H9 (cell line): ENCODE measurements at regions not wholly inside any gene's neighbourhood (a gene's known extent, or its start where the extent isn't known, plus 50 kb on each side); places are given as distances from the start of the nearest gene placed in this dataset.
A peak's percentile ranks its signal among the peaks of the same experiment; 100 is the strongest.

Experiments used
- DNase-seq: peaks from one replicate; pipeline ENCODE4 v3.0.0-alpha.2; 2017
- H2AFZ ChIP-seq: one replicate; pipeline ENCODE4 v1.6.1; 2013; ENCODE audit warnings: mild to moderate bottlenecking, low read length, control low read depth, moderate library complexity
- H2AK5ac ChIP-seq: 2 replicates; pipeline ENCODE4 v1.6.1; 2013; ENCODE audit warnings: low read length, control low read depth, mixed read lengths; ENCODE audit not compliant: insufficient read length
- H2BK120ac ChIP-seq: one replicate; pipeline ENCODE4 v1.6.1; 2013; ENCODE audit warnings: low read depth, mild to moderate bottlenecking, low read length, control low read depth, inconsistent platforms; ENCODE audit not compliant: poor library complexity, severe bottlenecking
- H2BK12ac ChIP-seq: 2 replicates; pipeline ENCODE4 v1.6.1; 2013; ENCODE audit warnings: low read length, control low read depth, mixed read lengths, low read depth; ENCODE audit not compliant: insufficient read length
- H2BK15ac ChIP-seq: 2 replicates; pipeline ENCODE4 v1.6.1; 2013; ENCODE audit warnings: low read depth, low read length, control low read depth
- H2BK20ac ChIP-seq: one replicate; pipeline ENCODE4 v1.6.1; 2013; ENCODE audit warnings: low read depth, mild to moderate bottlenecking, low read length, control low read depth, inconsistent platforms; ENCODE audit not compliant: poor library complexity, severe bottlenecking
- H2BK5ac ChIP-seq: 2 replicates; pipeline ENCODE4 v1.6.1; 2013; ENCODE audit warnings: low read length, control low read depth, mixed read lengths; ENCODE audit not compliant: insufficient read length
- H3K14ac ChIP-seq: 2 replicates; pipeline ENCODE4 v1.6.1; 2013; ENCODE audit warnings: low read length, control low read depth; ENCODE audit not compliant: insufficient read depth
- H3K18ac ChIP-seq: 2 replicates; pipeline ENCODE4 v1.6.1; 2013; ENCODE audit warnings: low read depth, mild to moderate bottlenecking, mixed read lengths, low read length, control low read depth; ENCODE audit not compliant: insufficient read length
- H3K23ac ChIP-seq: 2 replicates; pipeline ENCODE4 v1.6.1; 2013; ENCODE audit warnings: low read length, control low read depth, mixed read lengths, low read depth; ENCODE audit not compliant: insufficient read length
- H3K23me2 ChIP-seq: 2 replicates; pipeline ENCODE4 v1.6.1; 2013; ENCODE audit warnings: low read depth, mild to moderate bottlenecking, mixed read lengths, low read length, control low read depth; ENCODE audit not compliant: insufficient read length, poor library complexity, severe bottlenecking
- H3K27ac ChIP-seq: 2 replicates; pipeline ENCODE4 v1.5.1; 2013; ENCODE audit warnings: low read length, control low read depth, mixed read lengths, low read depth; ENCODE audit not compliant: insufficient read length
- H3K27me3 ChIP-seq: 2 replicates; pipeline ENCODE4 v1.6.1; 2013; ENCODE audit warnings: low read length, control low read depth, inconsistent platforms; ENCODE audit not compliant: insufficient read depth
- H3K4ac ChIP-seq: 2 replicates; pipeline ENCODE4 v1.6.1; 2013; ENCODE audit warnings: low read depth, mild to moderate bottlenecking, control low read depth, inconsistent platforms, low read length, moderate library complexity
- H3K4me1 ChIP-seq: 2 replicates; pipeline ENCODE4 v1.6.1; 2013; ENCODE audit warnings: low read length, control low read depth, inconsistent platforms; ENCODE audit not compliant: insufficient read depth
- H3K4me2 ChIP-seq: 2 replicates; pipeline ENCODE4 v1.6.1; 2013; ENCODE audit warnings: low read length, control low read depth, mixed read lengths; ENCODE audit not compliant: insufficient read length, insufficient read depth
- H3K56ac ChIP-seq: 2 replicates; pipeline ENCODE4 v1.6.1; 2013; ENCODE audit warnings: low read depth, mild to moderate bottlenecking, mixed read lengths, low read length, control low read depth; ENCODE audit not compliant: insufficient read length
- H3K79me1 ChIP-seq: 2 replicates; pipeline ENCODE4 v1.6.1; 2013; ENCODE audit warnings: low read depth, mild to moderate bottlenecking, moderate library complexity, low read length, control low read depth, inconsistent platforms; ENCODE audit not compliant: insufficient read depth, poor library complexity, severe bottlenecking
- H3K79me2 ChIP-seq: 2 replicates; pipeline ENCODE4 v1.6.1; 2013; ENCODE audit warnings: low read length, control low read depth, inconsistent platforms; ENCODE audit not compliant: insufficient read depth
- H3K9ac ChIP-seq: 2 replicates; pipeline ENCODE4 v1.6.1; 2013; ENCODE audit warnings: low read length, control low read depth, mixed read lengths; ENCODE audit not compliant: insufficient read length; ENCODE audit errors: extremely low read depth
- H3K9me3 ChIP-seq: one replicate; pipeline ENCODE4 v1.6.1; 2013; ENCODE audit warnings: low read depth, low read length, inconsistent platforms; ENCODE audit not compliant: control insufficient read depth
- H3T11ph ChIP-seq: one replicate; pipeline ENCODE4 v1.6.1; 2013; ENCODE audit warnings: mild to moderate bottlenecking, low read length, control low read depth, inconsistent platforms
- H4K20me1 ChIP-seq: one replicate; pipeline ENCODE4 v1.6.1; 2013; ENCODE audit not compliant: control insufficient read depth, insufficient read length, insufficient read depth
- H4K5ac ChIP-seq: 2 replicates; pipeline ENCODE4 v1.6.1; 2013; ENCODE audit warnings: low read depth, mild to moderate bottlenecking, mixed read lengths, low read length, control low read depth; ENCODE audit not compliant: insufficient read length
- H4K8ac ChIP-seq: replicated peaks from 2 replicates; pipeline ENCODE4 v1.6.1; 2013; ENCODE audit warnings: low read length, control low read depth, mixed read lengths, low read depth; ENCODE audit not compliant: insufficient read length
- H4K91ac ChIP-seq: 2 replicates; pipeline ENCODE4 v1.6.1; 2013; ENCODE audit warnings: low read depth, mild to moderate bottlenecking, moderate library complexity, mixed read lengths, low read length, control low read depth; ENCODE audit not compliant: insufficient read length
- H3K27ac Mint-ChIP-seq, 3 experiments: 2 replicates in 2 of 3; 3 replicates in 1 of 3; pipeline ENCODE4 v1.8.0; 2020 to 2021; ENCODE audit warnings: mixed read lengths in 3 of 3, mild to moderate bottlenecking in 1 of 3, moderate library complexity in 1 of 3
- H3K27me3 Mint-ChIP-seq: 2 replicates; pipeline ENCODE4 v1.8.0; 2021; ENCODE audit warnings: low read depth, mild to moderate bottlenecking, moderate library complexity, mixed read lengths
- H3K36me3 Mint-ChIP-seq, 3 experiments: 2 replicates in 2 of 3; 3 replicates in 1 of 3; pipeline ENCODE4 v1.8.0; 2020 to 2021; ENCODE audit warnings: low read depth in 3 of 3, mixed read lengths in 3 of 3; ENCODE audit not compliant: insufficient read depth in 1 of 3
- H3K4me1 Mint-ChIP-seq, 2 experiments: 2 replicates each; pipeline ENCODE4 v1.8.0; 2020; ENCODE audit warnings: mixed read lengths in 2 of 2
- H3K4me3 Mint-ChIP-seq, 2 experiments: 2 replicates in 1 of 2; 3 replicates in 1 of 2; pipeline ENCODE4 v1.8.0; 2020 to 2021; ENCODE audit warnings: mild to moderate bottlenecking in 2 of 2, mixed read lengths in 2 of 2, moderate library complexity in 1 of 2
- H3K9me3 Mint-ChIP-seq, 2 experiments: 2 replicates in 1 of 2; 3 replicates in 1 of 2; pipeline ENCODE4 v1.8.0; 2020; ENCODE audit warnings: mild to moderate bottlenecking in 2 of 2, mixed read lengths in 2 of 2, moderate library complexity in 1 of 2
- WGBS: extraction: QIAGEN DNeasy Blood & Tissue Kit; methylation state at CpG from one replicate; pipeline ENCODE4 v1.1.7; 2013; ENCODE audit warnings: missing lambda C conversion rate, low lambda C conversion rate, mixed read lengths; ENCODE audit not compliant: insufficient read length; ENCODE audit errors: extremely low coverage; 5-methylcytosine and 5-hydroxymethylcytosine counted together
- TF ChIP-seq, protein P1 (sequence below): fragments of 200-600 bp; sonication (generic); conservative IDR thresholded peaks from 3 replicates; pipeline ENCODE4 v1.8.0; 2021; ENCODE audit warnings: antibody characterized with exemption, mild to moderate bottlenecking

DNA sequence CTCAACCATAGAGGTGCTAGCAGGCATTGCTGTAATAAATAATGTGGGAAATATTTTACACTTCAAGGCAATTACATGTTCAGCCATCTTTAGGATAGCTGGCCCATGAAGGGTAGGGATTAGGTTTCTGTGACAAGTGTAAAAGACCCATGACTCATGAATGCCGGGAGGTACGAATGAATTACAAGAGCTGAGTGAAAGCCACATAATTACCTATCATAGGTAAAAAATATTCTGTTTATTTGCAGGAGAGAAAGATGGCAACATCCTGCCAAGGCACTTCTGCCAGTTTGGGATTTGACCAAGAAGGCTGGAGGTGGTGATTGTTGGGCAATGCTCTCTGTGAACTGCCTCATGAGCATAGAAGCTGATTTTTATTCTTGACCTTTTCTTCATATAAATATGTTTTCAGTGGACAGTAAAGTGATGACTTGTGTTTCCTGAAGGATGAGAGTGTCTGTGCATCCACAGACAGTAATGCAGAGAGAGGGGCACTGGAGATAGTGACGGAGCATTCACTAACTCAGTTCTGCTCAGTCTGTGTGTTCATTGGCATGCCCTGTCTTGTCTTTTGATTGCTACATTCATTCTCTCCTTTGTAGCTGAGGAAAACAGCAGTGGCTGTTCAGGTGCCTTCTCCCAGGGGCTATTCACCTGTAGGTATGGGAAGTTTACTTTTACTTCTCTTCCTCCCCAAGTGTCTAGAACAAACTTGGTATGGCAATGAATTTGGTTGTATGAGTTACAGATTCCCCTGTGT lies 481.1 kb downstream of the TFAP2B start:
- H3K27ac Mint-ChIP-seq: peak overlapping the region in 1 of 3 experiments; percentile 62; a peak in 2 of 7 replicates
- H3K4me2 ChIP-seq: no peak overlapping the region

More for the DNA sequence above, 481.1 kb downstream of the TFAP2B start:
- Histone ChIP-seq H2BK20ac (no peak overlapping the region), H2BK120ac (no peak overlapping the region), H2BK5ac (no peak overlapping the region), H3K23ac (no peak overlapping the region), H3K14ac (no peak overlapping the region), H3K79me1 (no peaks in the 10 kb centered on the region), H4K8ac (no peak overlapping the region), H3K4me1 (no peaks in the 10 kb centered on the region), H4K20me1 (no peaks in the 10 kb centered on the region), H3K23me2 (no peaks in the 10 kb centered on the region), H2BK15ac (no peak overlapping the region), H2AFZ (no peak overlapping the region), H3K9me3 (no peaks in the 10 kb centered on the region), H4K91ac (no peak overlapping the region), H3K4ac (no peak overlapping the region), H3K79me2 (no peaks in the 10 kb centered on the region), H3K9ac (no peak overlapping the region), H3K56ac (no peak overlapping the region), H3K18ac (no peak overlapping the region), H3K27me3 (no peaks in the 10 kb centered on the region), H4K5ac (no peak overlapping the region), H2BK12ac (no peak overlapping the region), H3K27ac (no peak overlapping the region), H2AK5ac (no peak overlapping the region), H3T11ph (no peak overlapping the region)
- no CpG with 5 or more reads among the region's 3 CpGs for WGBS
- Mint-ChIP-seq H3K36me3 (no peaks in the 10 kb centered on the region), H3K27me3 (no peaks in the 10 kb centered on the region), H3K4me1 (peaks cover 0 to 3% of the 10 kb centered on the region in 2 experiments; a peak in 1 of 4 replicates), H3K4me3 (no peak overlapping the region), H3K9me3 (no peaks in the 10 kb centered on the region; a peak in 1 of 5 replicates)
- TF ChIP-seq, protein P1, sequence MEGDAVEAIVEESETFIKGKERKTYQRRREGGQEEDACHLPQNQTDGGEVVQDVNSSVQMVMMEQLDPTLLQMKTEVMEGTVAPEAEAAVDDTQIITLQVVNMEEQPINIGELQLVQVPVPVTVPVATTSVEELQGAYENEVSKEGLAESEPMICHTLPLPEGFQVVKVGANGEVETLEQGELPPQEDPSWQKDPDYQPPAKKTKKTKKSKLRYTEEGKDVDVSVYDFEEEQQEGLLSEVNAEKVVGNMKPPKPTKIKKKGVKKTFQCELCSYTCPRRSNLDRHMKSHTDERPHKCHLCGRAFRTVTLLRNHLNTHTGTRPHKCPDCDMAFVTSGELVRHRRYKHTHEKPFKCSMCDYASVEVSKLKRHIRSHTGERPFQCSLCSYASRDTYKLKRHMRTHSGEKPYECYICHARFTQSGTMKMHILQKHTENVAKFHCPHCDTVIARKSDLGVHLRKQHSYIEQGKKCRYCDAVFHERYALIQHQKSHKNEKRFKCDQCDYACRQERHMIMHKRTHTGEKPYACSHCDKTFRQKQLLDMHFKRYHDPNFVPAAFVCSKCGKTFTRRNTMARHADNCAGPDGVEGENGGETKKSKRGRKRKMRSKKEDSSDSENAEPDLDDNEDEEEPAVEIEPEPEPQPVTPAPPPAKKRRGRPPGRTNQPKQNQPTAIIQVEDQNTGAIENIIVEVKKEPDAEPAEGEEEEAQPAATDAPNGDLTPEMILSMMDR: no peak
- no peak for DNase-seq
